ENCODE measurements at regions not wholly inside any gene's neighbourhood (a gene's known extent, or its start where the extent isn't known, plus 50 kb on each side); places are given as distances from the start of the nearest gene placed in this dataset.
"Not testable (repeated sequence)": the region's sequence is repeated elsewhere in the genome, so short reads cannot be mapped to it uniquely, and the experiment has no call there.

- not testable (repeated sequence) for DNase-seq (ENCODE audit: low spot score)
These were observed 196.3 kb downstream of the BCL2L11 start for GRCh38 chr2:111316881-111317549.

- DNase-seq (ENCODE audit: low spot score), result not testable (repeated sequence)
These were observed 198.8 kb downstream of the BCL2L11 start for GRCh38 chr2:111319552-111319951.

- DNase-seq (ENCODE audit: low spot score), result not testable (repeated sequence)
These were observed 199.6 kb downstream of the BCL2L11 start for GRCh38 chr2:111320264-111320663.

GRCh38 chr2:111320965-111321364 lies 200.3 kb downstream of the BCL2L11 start:
- DNase-seq (ENCODE audit: low spot score), result not testable (repeated sequence)

GRCh38 chr2:111323384-111323783 lies 202.7 kb downstream of the BCL2L11 start:
- DNase-seq (ENCODE audit: low spot score), result not testable (repeated sequence)

- DNase-seq (ENCODE audit: low spot score), result not testable (repeated sequence)
These were observed 207.0 kb downstream of the BCL2L11 start for GRCh38 chr2:111327726-111328125.

GRCh38 chr2:111329309-111329708 lies 208.6 kb downstream of the BCL2L11 start:
- not testable (repeated sequence) for DNase-seq (ENCODE audit: low spot score)

- DNase-seq (ENCODE audit: low spot score), result not testable (repeated sequence)
These were observed 210.5 kb downstream of the BCL2L11 start for GRCh38 chr2:111331099-111331724.

- not testable (repeated sequence) for DNase-seq (ENCODE audit: low spot score)
These were observed 214.7 kb downstream of the BCL2L11 start for GRCh38 chr2:111335220-111335907.

GRCh38 chr2:111338474-111338873 lies 217.8 kb downstream of the BCL2L11 start:
- DNase-seq (ENCODE audit: low spot score), result not testable (repeated sequence)

- not testable (repeated sequence) for DNase-seq (ENCODE audit: low spot score)
These were observed 218.8 kb downstream of the BCL2L11 start for GRCh38 chr2:111339476-111339875.

GRCh38 chr2:111344590-111344989 lies 223.9 kb downstream of the BCL2L11 start:
- not testable (repeated sequence) for DNase-seq (ENCODE audit: low spot score)

GRCh38 chr2:111345439-111345838 lies 224.7 kb downstream of the BCL2L11 start:
- not testable (repeated sequence) for DNase-seq (ENCODE audit: low spot score)

- DNase-seq (ENCODE audit: low spot score), result not testable (repeated sequence)
These were observed 225.6 kb downstream of the BCL2L11 start for GRCh38 chr2:111346018-111346930.

- not testable (repeated sequence) for DNase-seq (ENCODE audit: low spot score)
These were observed 227.0 kb downstream of the BCL2L11 start for GRCh38 chr2:111347695-111348094.

GRCh38 chr2:111348316-111348715 lies 227.6 kb downstream of the BCL2L11 start:
- not testable (repeated sequence) for DNase-seq (ENCODE audit: low spot score)

GRCh38 chr2:111355022-111355817 lies 234.5 kb downstream of the BCL2L11 start:
- DNase-seq (ENCODE audit: low spot score), result not testable (repeated sequence)

GRCh38 chr2:111355823-111356511 lies 235.3 kb downstream of the BCL2L11 start:
- DNase-seq (ENCODE audit: low spot score), result not testable (repeated sequence)

GRCh38 chr2:111356512-111357031 lies 235.9 kb downstream of the BCL2L11 start:
- not testable (repeated sequence) for DNase-seq (ENCODE audit: low spot score)

Data from pons (tissue), 1 donor.